Right hindlimb (tissue), 1 donor: ENCODE measurements at regions not wholly inside any gene's neighbourhood (a gene's known extent, or its start where the extent isn't known, plus 50 kb on each side); places are given as distances from the start of the nearest gene placed in this dataset.

Experiments used
- DNase-seq: peaks from one replicate; pipeline ENCODE4 v3.0.0-alpha.2; 2018

- DNase-seq: no peak
These were observed 791.9 kb upstream of the ROBO1 start for GRCh38 chr3:80559701-80560100.

- DNase-seq: no peak
These were observed 789.0 kb upstream of the ROBO1 start for GRCh38 chr3:80556763-80557162.

GRCh38 chr3:80554304-80554703 is 786.5 kb upstream of the ROBO1 start:
- DNase-seq: no peak

GRCh38 chr3:80553211-80553610 is 785.4 kb upstream of the ROBO1 start:
- no peak for DNase-seq

- DNase-seq: peak; percentile 24
These were observed 782.4 kb upstream of the ROBO1 start for GRCh38 chr3:80550174-80550573.

GRCh38 chr3:80549173-80549572 is 781.4 kb upstream of the ROBO1 start:
- no peak for DNase-seq

- DNase-seq: no peak
These were observed 775.4 kb upstream of the ROBO1 start for GRCh38 chr3:80543154-80543553.

- DNase-seq: no peak
These were observed 774.7 kb upstream of the ROBO1 start for GRCh38 chr3:80542456-80542855.

GRCh38 chr3:80537680-80538079 is 769.9 kb upstream of the ROBO1 start:
- no peak for DNase-seq

GRCh38 chr3:80535286-80535685 is 767.5 kb upstream of the ROBO1 start:
- DNase-seq: no peak

- DNase-seq: no peak
These were observed 765.8 kb upstream of the ROBO1 start for GRCh38 chr3:80533553-80533952.

GRCh38 chr3:80526153-80526552 is 758.4 kb upstream of the ROBO1 start:
- DNase-seq: no peak

- no peak for DNase-seq
These were observed 753.3 kb upstream of the ROBO1 start for GRCh38 chr3:80521081-80521480.

GRCh38 chr3:80519436-80519835 is 751.6 kb upstream of the ROBO1 start:
- no peak for DNase-seq

GRCh38 chr3:80496452-80496851 is 728.7 kb upstream of the ROBO1 start:
- no peak for DNase-seq

- DNase-seq: no peak
These were observed 724.4 kb upstream of the ROBO1 start for GRCh38 chr3:80492162-80492561.

- DNase-seq: no peak
These were observed 705.2 kb upstream of the ROBO1 start for GRCh38 chr3:80472961-80473360.

GRCh38 chr3:80472459-80472858 is 704.7 kb upstream of the ROBO1 start:
- no peak for DNase-seq

- no peak for DNase-seq
These were observed 702.6 kb upstream of the ROBO1 start for GRCh38 chr3:80470433-80470832.

GRCh38 chr3:80465746-80466145 is 697.9 kb upstream of the ROBO1 start:
- DNase-seq: no peak

GRCh38 chr3:80451393-80451792 is 683.6 kb upstream of the ROBO1 start:
- no peak for DNase-seq

- no peak for DNase-seq
These were observed 677.8 kb upstream of the ROBO1 start for GRCh38 chr3:80445641-80446040.

- no peak for DNase-seq
These were observed 677.3 kb upstream of the ROBO1 start for GRCh38 chr3:80445053-80445452.

GRCh38 chr3:80439490-80439889 is 671.7 kb upstream of the ROBO1 start:
- DNase-seq: no peak

GRCh38 chr3:80434366-80434765 is 666.6 kb upstream of the ROBO1 start:
- DNase-seq: no peak

GRCh38 chr3:80424951-80425350 is 657.2 kb upstream of the ROBO1 start:
- DNase-seq: no peak
